ENCODE measurements at regions not wholly inside any gene's neighbourhood (a gene's known extent, or its start where the extent isn't known, plus 50 kb on each side); places are given as distances from the start of the nearest gene placed in this dataset.

DNA sequence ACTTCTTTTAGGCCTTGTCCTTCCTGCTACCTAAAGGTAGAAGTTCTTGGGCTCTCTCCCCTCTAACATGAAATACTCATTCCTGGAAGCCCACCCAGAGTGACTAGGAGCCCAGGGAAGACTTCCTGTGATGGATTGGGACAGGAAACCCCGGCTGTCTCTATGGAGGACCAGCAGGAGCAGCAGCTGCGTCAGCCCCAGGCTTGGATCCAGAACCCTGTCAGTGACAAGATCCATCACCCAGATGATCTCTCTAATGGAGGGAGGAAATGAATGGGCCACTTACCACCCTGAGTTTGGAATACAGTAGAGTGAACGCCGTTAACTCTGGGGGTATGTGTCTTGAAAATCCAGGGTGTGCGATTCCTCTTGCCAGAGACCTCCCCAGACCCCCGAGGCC, 195.7 kb upstream of the WSCD1 start:
- H3K4me3 ChIP-seq (ENCODE audit: insufficient read depth, low read length), result no peak overlapping the region
- H3K27ac ChIP-seq (ENCODE audit: low read depth, low read length), result no peak overlapping the region
- H3K27me3 ChIP-seq (ENCODE audit: insufficient read depth, low read length), result peaks cover 2% of the 10 kb centered on the region
- H2AFZ ChIP-seq (ENCODE audit: low read length), result no peak overlapping the region
- TF ChIP-seq, protein P1, sequence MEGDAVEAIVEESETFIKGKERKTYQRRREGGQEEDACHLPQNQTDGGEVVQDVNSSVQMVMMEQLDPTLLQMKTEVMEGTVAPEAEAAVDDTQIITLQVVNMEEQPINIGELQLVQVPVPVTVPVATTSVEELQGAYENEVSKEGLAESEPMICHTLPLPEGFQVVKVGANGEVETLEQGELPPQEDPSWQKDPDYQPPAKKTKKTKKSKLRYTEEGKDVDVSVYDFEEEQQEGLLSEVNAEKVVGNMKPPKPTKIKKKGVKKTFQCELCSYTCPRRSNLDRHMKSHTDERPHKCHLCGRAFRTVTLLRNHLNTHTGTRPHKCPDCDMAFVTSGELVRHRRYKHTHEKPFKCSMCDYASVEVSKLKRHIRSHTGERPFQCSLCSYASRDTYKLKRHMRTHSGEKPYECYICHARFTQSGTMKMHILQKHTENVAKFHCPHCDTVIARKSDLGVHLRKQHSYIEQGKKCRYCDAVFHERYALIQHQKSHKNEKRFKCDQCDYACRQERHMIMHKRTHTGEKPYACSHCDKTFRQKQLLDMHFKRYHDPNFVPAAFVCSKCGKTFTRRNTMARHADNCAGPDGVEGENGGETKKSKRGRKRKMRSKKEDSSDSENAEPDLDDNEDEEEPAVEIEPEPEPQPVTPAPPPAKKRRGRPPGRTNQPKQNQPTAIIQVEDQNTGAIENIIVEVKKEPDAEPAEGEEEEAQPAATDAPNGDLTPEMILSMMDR (IDR thresholded peaks at IDR 0.05; ENCODE audit: extremely low read depth, low read depth, low read length), result no peak
- H3K9me3 ChIP-seq (ENCODE audit: low read depth, low read length), result no peaks in the 10 kb centered on the region
- H3K4me1 ChIP-seq (ENCODE audit: insufficient read depth, low read length), result no peaks in the 10 kb centered on the region
- no peaks in the 10 kb centered on the region for H3K79me2 ChIP-seq (ENCODE audit: insufficient read depth, low read length)
- no peaks in the 10 kb centered on the region for H4K20me1 ChIP-seq (ENCODE audit: insufficient read depth, low read length)
- no peak overlapping the region for H3K4me2 ChIP-seq (ENCODE audit: insufficient read depth, low read length)
- H3K36me3 ChIP-seq (ENCODE audit: insufficient read depth, low read length), result no peaks in the 10 kb centered on the region
- no peak for DNase-seq (ENCODE audit: insufficient read length, low spot score, missing footprints)

DNA sequence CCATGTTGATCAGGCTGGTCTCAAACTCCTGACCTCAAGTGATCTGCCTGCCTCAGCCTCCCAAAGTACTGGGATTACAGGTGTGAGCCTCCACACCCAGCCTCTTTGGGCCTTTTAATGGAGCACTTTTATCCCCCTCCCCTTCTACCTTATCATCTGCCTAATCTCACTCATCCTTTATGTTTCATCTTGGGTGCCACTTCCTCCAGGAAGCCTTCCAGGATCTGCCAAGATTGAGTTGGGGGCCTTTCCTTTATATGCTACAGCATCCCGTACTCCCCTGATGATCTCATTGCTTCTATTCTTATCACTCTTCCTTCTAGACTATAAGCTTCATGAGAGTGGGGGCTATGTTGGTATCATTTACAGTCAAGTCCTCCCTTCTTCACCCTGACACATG, 192.8 kb upstream of the WSCD1 start:
- Histone ChIP-seq H3K79me2 (ENCODE audit: insufficient read depth, low read length) (no peaks in the 10 kb centered on the region), H3K9me3 (ENCODE audit: low read depth, low read length) (no peaks in the 10 kb centered on the region), H3K4me3 (ENCODE audit: insufficient read depth, low read length) (no peak overlapping the region), H4K20me1 (ENCODE audit: insufficient read depth, low read length) (no peaks in the 10 kb centered on the region), H3K27me3 (ENCODE audit: insufficient read depth, low read length) (peaks cover 12% of the 10 kb centered on the region), H3K36me3 (ENCODE audit: insufficient read depth, low read length) (no peaks in the 10 kb centered on the region), H3K4me1 (ENCODE audit: insufficient read depth, low read length) (no peaks in the 10 kb centered on the region), H3K4me2 (ENCODE audit: insufficient read depth, low read length) (no peak overlapping the region), H3K27ac (ENCODE audit: low read depth, low read length) (no peak overlapping the region), H2AFZ (ENCODE audit: low read length) (no peak overlapping the region)
- no peak for DNase-seq (ENCODE audit: insufficient read length, low spot score, missing footprints)
- TF ChIP-seq, protein P1 (IDR thresholded peaks at IDR 0.05; ENCODE audit: extremely low read depth, low read depth, low read length), result no peak

DNA sequence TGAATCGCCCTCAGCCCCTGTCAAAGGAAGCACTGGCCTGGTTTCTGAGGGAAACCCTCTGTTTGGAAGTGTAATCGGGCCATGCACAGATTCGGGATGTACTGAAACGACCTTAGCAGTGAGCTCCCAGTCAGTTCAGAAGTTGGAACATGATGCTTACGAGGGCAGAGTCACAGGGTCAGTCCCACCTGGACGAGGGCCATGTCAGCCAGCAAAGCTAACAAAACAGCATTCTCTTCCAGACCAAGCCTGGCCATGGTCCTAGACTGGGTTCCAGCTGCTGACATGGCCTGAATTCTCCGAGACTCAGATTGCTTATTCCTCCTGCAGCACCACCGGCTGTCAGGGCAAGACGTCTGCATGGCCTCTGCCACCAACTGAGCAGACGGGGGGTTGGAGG, 192.2 kb upstream of the WSCD1 start:
- no peaks in the 10 kb centered on the region for H3K79me2 ChIP-seq (ENCODE audit: insufficient read depth, low read length)
- TF ChIP-seq, protein P1 (IDR thresholded peaks at IDR 0.05; ENCODE audit: extremely low read depth, low read depth, low read length), result no peak
- no peak overlapping the region for H3K4me3 ChIP-seq (ENCODE audit: insufficient read depth, low read length)
- peaks cover 18% of the 10 kb centered on the region for H3K27me3 ChIP-seq (ENCODE audit: insufficient read depth, low read length)
- H3K27ac ChIP-seq (ENCODE audit: low read depth, low read length), result no peak overlapping the region
- no peaks in the 10 kb centered on the region for H3K4me1 ChIP-seq (ENCODE audit: insufficient read depth, low read length)
- DNase-seq (ENCODE audit: insufficient read length, low spot score, missing footprints), result no peak
- H3K9me3 ChIP-seq (ENCODE audit: low read depth, low read length), result no peaks in the 10 kb centered on the region
- H4K20me1 ChIP-seq (ENCODE audit: insufficient read depth, low read length), result no peaks in the 10 kb centered on the region
- H2AFZ ChIP-seq (ENCODE audit: low read length), result no peak overlapping the region
- H3K4me2 ChIP-seq (ENCODE audit: insufficient read depth, low read length), result no peak overlapping the region
- H3K36me3 ChIP-seq (ENCODE audit: insufficient read depth, low read length), result no peaks in the 10 kb centered on the region

DNA sequence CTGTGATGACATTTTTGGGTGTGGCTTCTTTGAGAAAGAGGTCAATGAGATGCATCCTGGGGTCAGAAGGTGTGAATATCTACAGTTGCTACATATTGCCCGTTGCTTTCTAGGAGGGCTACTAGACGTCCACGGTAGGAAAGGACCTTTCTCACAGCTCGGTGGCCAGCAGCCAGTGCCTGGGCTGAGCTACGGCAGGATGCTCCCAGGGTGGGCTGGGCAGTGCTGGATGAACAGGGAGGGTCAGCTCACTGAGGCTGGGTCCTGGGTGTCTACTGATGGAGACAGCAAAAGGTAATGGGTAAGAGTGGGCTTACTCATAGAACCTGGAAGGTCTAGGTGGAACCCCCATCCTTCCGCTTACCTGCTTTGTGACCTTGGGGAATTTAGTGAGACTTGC, 188.3 kb upstream of the WSCD1 start:
- Histone ChIP-seq H3K27me3 (ENCODE audit: insufficient read depth, low read length) (peaks cover 19% of the 10 kb centered on the region), H2AFZ (ENCODE audit: low read length) (no peak overlapping the region), H3K79me2 (ENCODE audit: insufficient read depth, low read length) (no peaks in the 10 kb centered on the region), H3K4me2 (ENCODE audit: insufficient read depth, low read length) (no peak overlapping the region), H3K9me3 (ENCODE audit: low read depth, low read length) (no peaks in the 10 kb centered on the region), H3K27ac (ENCODE audit: low read depth, low read length) (no peak overlapping the region), H3K4me1 (ENCODE audit: insufficient read depth, low read length) (no peaks in the 10 kb centered on the region), H4K20me1 (ENCODE audit: insufficient read depth, low read length) (no peaks in the 10 kb centered on the region), H3K4me3 (ENCODE audit: insufficient read depth, low read length) (no peak overlapping the region), H3K36me3 (ENCODE audit: insufficient read depth, low read length) (no peaks in the 10 kb centered on the region)
- DNase-seq (ENCODE audit: insufficient read length, low spot score, missing footprints), result no peak
- TF ChIP-seq, protein P1 (IDR thresholded peaks at IDR 0.05; ENCODE audit: extremely low read depth, low read depth, low read length), result no peak

All from osteoblast (primary cell).